Epithelial cell of proximal tubule (primary cell): ENCODE measurements at regions not wholly inside any gene's neighbourhood (a gene's known extent, or its start where the extent isn't known, plus 50 kb on each side); places are given as distances from the start of the nearest gene placed in this dataset.

Experiments used
- DNase-seq: peaks from one replicate; pipeline ENCODE4 v3.0.0-alpha.2; 2011; ENCODE audit warnings: low read depth
- H3K4me3 ChIP-seq: 2 replicates; pipeline ENCODE4 v1.5.1; 2011; ENCODE audit warnings: low read depth, mild to moderate bottlenecking, low read length
- TF ChIP-seq, protein P1 (sequence below): conservative IDR thresholded peaks from 2 replicates; pipeline ENCODE4 v1.5.1; 2012; ENCODE audit warnings: low read depth, mild to moderate bottlenecking, low read length

DNA sequence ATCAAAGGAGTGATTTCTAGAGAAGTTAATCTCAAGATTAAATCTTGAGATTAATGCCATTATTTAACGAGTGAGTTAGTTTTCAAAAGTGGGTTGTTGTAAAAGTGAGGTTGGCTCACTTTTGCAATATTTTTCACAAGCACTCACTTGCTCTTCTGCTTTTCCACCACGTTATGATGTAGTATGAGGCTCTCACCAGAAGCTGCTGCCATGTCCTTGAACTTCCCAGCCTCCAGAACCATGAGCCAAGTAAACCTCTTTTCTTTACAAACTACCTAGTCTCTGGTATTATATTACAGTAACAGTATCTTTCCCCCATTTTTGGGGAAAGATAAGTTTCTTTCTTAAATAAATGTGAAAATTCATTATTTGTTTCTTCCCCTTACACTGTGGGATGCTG is 227.6 kb upstream of the ZFP64 start:
- DNase-seq: no peak
- H3K4me3 ChIP-seq: no peak overlapping the region
- TF ChIP-seq, protein P1, sequence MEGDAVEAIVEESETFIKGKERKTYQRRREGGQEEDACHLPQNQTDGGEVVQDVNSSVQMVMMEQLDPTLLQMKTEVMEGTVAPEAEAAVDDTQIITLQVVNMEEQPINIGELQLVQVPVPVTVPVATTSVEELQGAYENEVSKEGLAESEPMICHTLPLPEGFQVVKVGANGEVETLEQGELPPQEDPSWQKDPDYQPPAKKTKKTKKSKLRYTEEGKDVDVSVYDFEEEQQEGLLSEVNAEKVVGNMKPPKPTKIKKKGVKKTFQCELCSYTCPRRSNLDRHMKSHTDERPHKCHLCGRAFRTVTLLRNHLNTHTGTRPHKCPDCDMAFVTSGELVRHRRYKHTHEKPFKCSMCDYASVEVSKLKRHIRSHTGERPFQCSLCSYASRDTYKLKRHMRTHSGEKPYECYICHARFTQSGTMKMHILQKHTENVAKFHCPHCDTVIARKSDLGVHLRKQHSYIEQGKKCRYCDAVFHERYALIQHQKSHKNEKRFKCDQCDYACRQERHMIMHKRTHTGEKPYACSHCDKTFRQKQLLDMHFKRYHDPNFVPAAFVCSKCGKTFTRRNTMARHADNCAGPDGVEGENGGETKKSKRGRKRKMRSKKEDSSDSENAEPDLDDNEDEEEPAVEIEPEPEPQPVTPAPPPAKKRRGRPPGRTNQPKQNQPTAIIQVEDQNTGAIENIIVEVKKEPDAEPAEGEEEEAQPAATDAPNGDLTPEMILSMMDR: no peak

DNA sequence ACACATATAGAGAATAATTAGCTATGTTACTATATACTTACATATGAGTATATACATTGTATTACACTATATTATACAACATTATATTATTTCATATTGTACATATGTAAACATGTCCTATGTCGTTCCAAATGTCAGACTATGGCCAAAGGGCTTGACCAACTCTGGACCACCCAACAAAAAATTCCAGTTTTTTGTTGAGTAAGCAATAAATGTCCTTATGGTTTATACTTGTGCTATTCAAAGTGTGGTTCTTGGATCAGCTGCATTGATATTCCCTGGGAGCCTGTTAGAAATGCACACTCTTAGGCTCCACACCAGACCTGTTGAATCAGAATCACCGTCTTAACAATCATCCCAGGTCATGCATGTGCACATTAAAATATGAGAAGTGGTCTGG is 225.4 kb upstream of the ZFP64 start:
- TF ChIP-seq, protein P1: no peak

DNA sequence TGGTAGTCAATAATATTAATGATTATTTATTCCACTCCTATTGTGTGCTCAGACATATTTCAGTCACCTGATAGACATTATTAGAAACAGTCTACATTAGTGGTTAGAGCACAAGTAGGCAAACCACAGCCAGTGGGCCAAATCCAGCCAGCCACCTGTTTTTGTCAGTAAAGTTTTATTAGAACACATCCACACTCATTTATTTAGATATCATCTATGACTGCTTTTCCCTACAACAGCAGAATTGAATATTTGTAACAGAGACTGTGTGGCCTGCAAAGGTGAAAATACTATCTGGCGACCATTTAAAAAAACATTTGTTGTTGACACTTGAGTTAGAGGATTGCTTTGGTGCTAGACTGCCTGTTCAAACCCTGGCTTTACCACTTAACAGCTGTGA is 220.0 kb upstream of the ZFP64 start:
- TF ChIP-seq, protein P1: no peak
- no peak for DNase-seq
- H3K4me3 ChIP-seq: no peak overlapping the region

More for the DNA sequence above, 225.4 kb upstream of the ZFP64 start:
- DNase-seq: no peak
- no peak overlapping the region for H3K4me3 ChIP-seq

DNA sequence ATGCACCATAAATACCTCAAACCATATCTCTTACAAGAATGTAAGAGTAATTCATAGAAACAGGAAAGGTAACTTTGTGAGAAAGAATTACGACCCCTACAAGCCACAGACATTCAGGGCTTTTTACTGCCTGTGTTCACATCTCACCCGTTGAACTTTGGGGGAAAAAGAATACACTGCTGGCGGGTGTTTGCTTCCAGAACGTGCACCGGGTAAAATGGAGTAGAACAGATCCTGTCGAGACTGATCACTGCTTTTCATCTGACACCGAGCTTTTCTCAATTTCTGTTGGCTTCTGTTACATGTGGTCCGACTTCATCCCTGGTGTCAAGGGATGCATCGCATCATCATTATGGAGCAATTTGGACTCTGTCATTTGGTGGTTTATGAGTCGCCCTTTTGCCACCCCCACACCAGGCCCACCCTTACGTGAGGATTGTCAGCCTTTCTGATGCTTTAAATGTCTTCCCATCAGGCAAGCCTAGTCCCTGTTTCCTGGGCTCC is 219.2 kb upstream of the ZFP64 start:
- TF ChIP-seq, protein P1: no peak
- DNase-seq: no peak
- H3K4me3 ChIP-seq: no peak overlapping the region

DNA sequence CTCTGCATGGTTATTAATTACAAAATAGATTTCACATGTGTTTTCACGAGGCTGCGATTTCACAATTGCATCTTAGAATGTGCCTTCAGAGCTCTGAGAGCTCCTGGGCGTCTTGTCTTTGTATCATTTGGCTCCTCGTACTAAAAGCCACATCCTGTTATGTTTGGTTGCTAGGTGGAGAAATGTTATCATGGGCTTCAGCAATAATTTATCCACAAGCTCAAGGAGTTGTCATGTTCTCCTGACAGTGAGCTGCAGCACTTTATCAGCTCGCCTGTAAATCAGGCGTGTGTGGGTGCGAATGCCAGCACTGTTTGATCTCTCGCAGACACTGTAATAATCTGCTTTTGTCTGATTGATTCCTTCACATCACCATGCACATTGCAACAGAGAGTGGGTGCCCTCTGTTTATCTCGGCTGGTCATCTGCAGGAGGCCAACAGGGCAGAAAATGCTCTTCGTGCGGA is 218.6 kb upstream of the ZFP64 start:
- TF ChIP-seq, protein P1: no peak
- peak; percentile 18 for DNase-seq
- no peak overlapping the region for H3K4me3 ChIP-seq

DNA sequence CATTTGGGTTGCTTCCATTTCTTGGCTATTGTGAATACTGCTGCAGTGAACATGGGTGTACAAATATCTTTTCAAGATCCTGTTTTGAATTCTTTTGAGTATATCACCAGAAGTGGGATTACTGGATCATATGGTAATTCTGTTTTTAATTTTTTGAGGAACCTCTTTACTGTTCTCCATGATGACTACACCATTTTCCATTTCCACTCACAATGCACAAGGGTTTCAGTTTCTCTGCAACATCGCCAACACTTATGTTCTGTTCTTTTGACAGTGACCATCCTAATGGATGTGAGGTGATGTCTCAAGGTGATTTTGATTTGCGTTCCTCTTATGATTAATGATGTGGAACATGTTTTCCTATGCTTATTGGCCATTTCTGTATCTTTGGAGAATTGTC is 214.4 kb upstream of the ZFP64 start:
- H3K4me3 ChIP-seq: no peak overlapping the region
- no peak for DNase-seq
- TF ChIP-seq, protein P1: no peak

DNA sequence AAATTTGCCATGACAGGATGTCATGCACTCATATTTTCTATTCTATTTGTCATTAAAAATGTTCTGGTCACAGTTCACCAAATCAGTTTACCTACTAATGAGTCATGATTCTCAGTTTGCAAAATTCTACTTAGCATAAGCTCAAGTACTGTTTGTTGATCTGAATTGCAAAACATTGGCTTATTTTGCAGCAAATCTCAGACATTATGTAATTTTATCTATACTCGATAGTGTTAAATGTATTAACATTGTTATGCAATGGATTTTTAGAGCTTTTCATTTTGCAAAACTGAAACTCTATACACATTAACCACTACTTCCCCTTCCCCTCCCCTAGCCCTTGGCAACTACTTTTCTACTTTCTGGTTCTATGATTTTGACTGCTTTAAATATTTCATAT is 213.8 kb upstream of the ZFP64 start:
- DNase-seq: peak; percentile 26
- H3K4me3 ChIP-seq: no peak overlapping the region
- TF ChIP-seq, protein P1: no peak
